SK-N-SH (cell line): ENCODE measurements at regions not wholly inside any gene's neighbourhood (a gene's known extent, or its start where the extent isn't known, plus 50 kb on each side); places are given as distances from the start of the nearest gene placed in this dataset.

Experiments used
- CTCF ChIA-PET: fragments of 300-600, 350-600 bp; formaldehyde crosslinking; extraction: SDS; loops from one replicate; lab custom pipeline; 2021; lab: Yijun Ruan, JAX
- POLR2A ChIA-PET: fragments of 350-600 bp; sonication (Branson Sonifier 250); formaldehyde crosslinking; extraction: SDS; loops from one replicate; lab custom pipeline; 2020; ENCODE audit warnings: antibody characterized with exemption, inconsistent platforms; lab: Yijun Ruan, JAX
- DNase-seq: peaks from one replicate; pipeline ENCODE4 v3.0.0; 2012
- H2AFZ ChIP-seq: fragments of 200-600 bp; sonication (generic); 2 replicates; pipeline ENCODE4 v1.8.1; 2016; ENCODE audit warnings: antibody characterized with exemption, mild to moderate bottlenecking, low read depth
- H3F3A ChIP-seq: fragments of 200-600 bp; sonication (generic); replicated peaks from 2 replicates; pipeline ENCODE3; 2016; ENCODE audit warnings: antibody characterized with exemption, mild to moderate bottlenecking; ENCODE audit not compliant: insufficient read depth
- H3K27ac ChIP-seq, 2 experiments: fragments of 200-500 bp in 1 of 2; fragments of 200-600 bp in 1 of 2; sonication (Bioruptor generic) in 1 of 2; sonication (generic), shearing (Covaris generic) in 1 of 2; 2 replicates each; pipeline versions ENCODE4 v1.5.1 to v1.6.1; 2014 to 2016; ENCODE audit warnings: low read depth in 2 of 2, inconsistent platforms in 1 of 2, low read length in 1 of 2, mild to moderate bottlenecking in 1 of 2, mixed read lengths in 1 of 2
- H3K27me3 ChIP-seq: fragments of 200-600 bp; sonication (generic), shearing (Covaris generic); 2 replicates; pipeline ENCODE4 v1.6.1; 2016; ENCODE audit warnings: mixed run types; ENCODE audit not compliant: insufficient read depth
- H3K36me3 ChIP-seq, 2 experiments: fragments of 200-500 bp in 1 of 2; fragments of 200-600 bp in 1 of 2; sonication (Bioruptor generic) in 1 of 2; sonication (generic) in 1 of 2; replicated peaks in 1 of 2; 2 replicates each; pipeline versions ENCODE3 to v1.5.1; 2014 to 2016; ENCODE audit warnings: low read length in 1 of 2, mild to moderate bottlenecking in 1 of 2; ENCODE audit not compliant: insufficient read depth in 2 of 2, control insufficient read depth in 1 of 2
- H3K4me1 ChIP-seq, 2 experiments: fragments of 200-500 bp in 1 of 2; fragments of 200-600 bp in 1 of 2; sonication (Bioruptor generic) in 1 of 2; sonication (generic), shearing (Covaris generic) in 1 of 2; 2 replicates each; pipeline versions ENCODE4 v1.5.1 to v1.6.1; 2014 to 2016; ENCODE audit warnings: low read depth in 1 of 2, low read length in 1 of 2, mixed run types in 1 of 2; ENCODE audit not compliant: insufficient read depth in 2 of 2, control insufficient read depth in 1 of 2
- H3K4me2 ChIP-seq: fragments of 200-600 bp; sonication (generic), shearing (Covaris generic); 2 replicates; pipeline ENCODE4 v1.6.1; 2017; ENCODE audit warnings: mixed run types
- H3K4me3 ChIP-seq, 2 experiments: fragments of 200-500 bp in 1 of 2; fragments of 200-600 bp in 1 of 2; sonication (Bioruptor generic) in 1 of 2; sonication (generic), shearing (Covaris generic) in 1 of 2; 2 replicates each; pipeline versions ENCODE4 v1.5.1 to v1.8.1; 2014 to 2016; ENCODE audit warnings: low read depth in 2 of 2, inconsistent platforms in 1 of 2, low read length in 1 of 2, mild to moderate bottlenecking in 1 of 2, mixed read lengths in 1 of 2, moderate library complexity in 1 of 2
- H3K79me2 ChIP-seq: fragments of 200-600 bp; sonication (generic); 2 replicates; pipeline ENCODE4 v1.8.1; 2017; ENCODE audit warnings: mild to moderate bottlenecking; ENCODE audit not compliant: insufficient read depth
- H3K9ac ChIP-seq: fragments of 200-600 bp; sonication (generic); 2 replicates; pipeline ENCODE4 v1.6.1; 2017; ENCODE audit warnings: mixed run types
- H3K9me2 ChIP-seq: fragments of 200-600 bp; sonication (generic); 2 replicates; pipeline ENCODE4 v1.6.1; 2017; ENCODE audit warnings: mixed run types
- H3K9me3 ChIP-seq: fragments of 200-600 bp; sonication (generic); 2 replicates; pipeline ENCODE4 v1.6.1; 2017; ENCODE audit warnings: mixed run types, mild to moderate bottlenecking, moderate library complexity
- H4K20me1 ChIP-seq: fragments of 200-600 bp; sonication (generic); 2 replicates; pipeline ENCODE4 v1.6.1; 2017; ENCODE audit warnings: mild to moderate bottlenecking, mixed run types; ENCODE audit not compliant: insufficient read depth
- ELF1 ChIP-seq: IDR thresholded peaks from 2 replicates; pipeline ENCODE4 v1.4.0; 2012
- EZH2phosphoT487 ChIP-seq: fragments of 200-600 bp; sonication (generic); IDR thresholded peaks from 2 replicates; pipeline ENCODE4 v1.6.1; 2017; ENCODE audit warnings: low read depth, mixed run types, mild to moderate bottlenecking, antibody characterized with exemption, moderate library complexity, borderline replicate concordance
- FOXJ3 ChIP-seq: sonication (generic); formaldehyde crosslinking; IDR thresholded peaks from 2 replicates; pipeline ENCODE4 v1.5.1; 2020; ENCODE audit warnings: mild to moderate bottlenecking, missing genetic modification reagents
- FOXM1 ChIP-seq: IDR thresholded peaks from 2 replicates; pipeline ENCODE4 v1.4.0; 2012; ENCODE audit warnings: low read depth, mild to moderate bottlenecking
- GATA2 ChIP-seq: sonication (generic); formaldehyde crosslinking; IDR thresholded peaks from 2 replicates; pipeline ENCODE4 v1.5.0; 2020; ENCODE audit warnings: mild to moderate bottlenecking, missing genetic modification reagents
- JUND ChIP-seq: IDR thresholded peaks from 2 replicates; pipeline ENCODE4 v1.4.0; 2012
- MEF2A ChIP-seq: IDR thresholded peaks from 2 replicates; pipeline ENCODE4 v1.4.0; 2012; ENCODE audit warnings: low read depth, borderline replicate concordance
- MXI1 ChIP-seq: IDR thresholded peaks from 2 replicates; pipeline ENCODE4 v1.6.1; 2012; ENCODE audit warnings: mild to moderate bottlenecking, low read depth, low read length, improper control_type of control experiment
- PBX3 ChIP-seq: IDR thresholded peaks from 2 replicates; pipeline ENCODE4; 2012
- RAD21 ChIP-seq: IDR thresholded peaks from 2 replicates; pipeline ENCODE4 v1.6.1; 2012; ENCODE audit warnings: mild to moderate bottlenecking, low read length
- RFX5 ChIP-seq: IDR thresholded peaks from 2 replicates; pipeline ENCODE4 v1.6.1; 2012; ENCODE audit warnings: mild to moderate bottlenecking, improper control_type of control experiment, low read length
- SIN3A ChIP-seq: IDR thresholded peaks from 2 replicates; pipeline ENCODE4 v1.6.1; 2012; ENCODE audit warnings: low read depth, mild to moderate bottlenecking, low read length, moderate library complexity, borderline replicate concordance
- TCF12 ChIP-seq: IDR thresholded peaks from 2 replicates; pipeline ENCODE4 v1.4.0; 2012
- WGBS: methylation state at CpG from one replicate; pipeline ENCODE4 v1.1.6; 2017; ENCODE audit warnings: low lambda C conversion rate; 5-methylcytosine and 5-hydroxymethylcytosine counted together
- TF ChIP-seq, protein P1 (sequence below): fragments of 200-600 bp; sonication (generic); IDR thresholded peaks from 2 replicates; pipeline ENCODE4 v1.6.1; 2017; ENCODE audit warnings: antibody characterized with exemption, mild to moderate bottlenecking, moderate library complexity
- TF ChIP-seq, protein P2 (sequence below): IDR thresholded peaks from 2 replicates; pipeline ENCODE4 v1.6.1; 2012; ENCODE audit warnings: mild to moderate bottlenecking, low read depth, low read length, moderate library complexity
- TF ChIP-seq, protein P3 (sequence below): fragments of 150-350 bp; IDR thresholded peaks from 2 replicates; pipeline ENCODE4 v1.6.1; 2017; ENCODE audit warnings: antibody characterized with exemption, low read length, low read depth, borderline replicate concordance
- TF ChIP-seq, protein P4 (sequence below): fragments of 150-350 bp; IDR thresholded peaks from 2 replicates; pipeline ENCODE4 v1.6.1; 2016; ENCODE audit warnings: mild to moderate bottlenecking, low read depth, low read length

DNA sequence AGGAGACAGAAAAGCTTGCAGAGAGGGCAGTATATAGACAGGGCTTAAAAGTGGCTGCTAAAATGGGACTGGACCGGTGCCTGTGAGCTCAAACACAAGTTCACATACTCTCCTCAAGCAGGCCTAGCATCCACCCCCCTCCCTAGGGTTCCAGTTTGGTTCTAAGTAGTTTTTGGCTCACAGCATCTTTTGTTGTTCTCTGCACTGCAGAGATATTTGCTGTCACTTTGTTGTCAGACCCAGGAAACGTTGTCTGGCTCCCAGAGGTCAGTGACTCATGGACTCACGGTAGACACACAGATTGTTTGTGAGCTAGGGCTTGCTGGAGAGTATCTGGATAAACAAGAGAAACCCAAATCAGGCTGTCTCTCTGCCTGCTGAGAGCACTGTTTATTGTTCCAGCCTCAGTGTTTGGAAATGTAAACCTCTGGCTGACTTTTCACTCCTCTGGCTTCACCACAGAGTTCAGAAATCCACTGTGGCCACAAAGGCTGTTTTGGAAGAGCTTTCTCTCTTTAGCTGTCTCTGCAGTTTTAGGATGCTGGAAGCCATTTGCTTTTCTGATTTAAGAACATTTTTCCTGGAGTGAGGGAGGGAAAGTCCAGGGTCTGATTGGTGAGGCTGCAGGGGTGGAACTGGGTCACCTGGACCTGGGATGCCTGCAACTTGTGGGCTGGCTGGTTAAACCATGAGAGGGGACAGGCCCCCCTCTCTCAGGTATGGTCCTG is 303.7 kb upstream of the PLET1 start:
- no peak overlapping the region for H3K4me2 ChIP-seq
- H3K79me2 ChIP-seq: no peaks in the 10 kb centered on the region
- no peak overlapping the region for H3K27ac ChIP-seq
- no peaks in the 10 kb centered on the region for H3F3A ChIP-seq
- no peak for DNase-seq
- no peak overlapping the region for H2AFZ ChIP-seq
- no peaks in the 10 kb centered on the region for H4K20me1 ChIP-seq
- ChIA-PET POLR2A (no interaction called here), CTCF (interaction anchor here (1.8 to 4.1 kb wide), 2 partner anchors 9 to 23 kb away, joined by 6 to 28 read pairs; no protein-coding TSS in a partner anchor)
- no peaks in the 10 kb centered on the region for H3K36me3 ChIP-seq
- 31% methylated on average over 3 of the region's 3 CpGs for WGBS
- H3K4me3 ChIP-seq: no peak overlapping the region
- no peaks in the 10 kb centered on the region for H3K27me3 ChIP-seq
- H3K4me1 ChIP-seq: peaks cover 0 to 6% of the 10 kb centered on the region in 2 experiments; a peak in 2 of 4 replicates
- no peak overlapping the region for H3K9ac ChIP-seq
- no peaks in the 10 kb centered on the region for H3K9me3 ChIP-seq
- no peaks in the 10 kb centered on the region for H3K9me2 ChIP-seq
- TF ChIP-seq JUND: 0 out of 2 replicates have a peak, but pooled peaks have one; percentile 4
- TF ChIP-seq, protein P1, sequence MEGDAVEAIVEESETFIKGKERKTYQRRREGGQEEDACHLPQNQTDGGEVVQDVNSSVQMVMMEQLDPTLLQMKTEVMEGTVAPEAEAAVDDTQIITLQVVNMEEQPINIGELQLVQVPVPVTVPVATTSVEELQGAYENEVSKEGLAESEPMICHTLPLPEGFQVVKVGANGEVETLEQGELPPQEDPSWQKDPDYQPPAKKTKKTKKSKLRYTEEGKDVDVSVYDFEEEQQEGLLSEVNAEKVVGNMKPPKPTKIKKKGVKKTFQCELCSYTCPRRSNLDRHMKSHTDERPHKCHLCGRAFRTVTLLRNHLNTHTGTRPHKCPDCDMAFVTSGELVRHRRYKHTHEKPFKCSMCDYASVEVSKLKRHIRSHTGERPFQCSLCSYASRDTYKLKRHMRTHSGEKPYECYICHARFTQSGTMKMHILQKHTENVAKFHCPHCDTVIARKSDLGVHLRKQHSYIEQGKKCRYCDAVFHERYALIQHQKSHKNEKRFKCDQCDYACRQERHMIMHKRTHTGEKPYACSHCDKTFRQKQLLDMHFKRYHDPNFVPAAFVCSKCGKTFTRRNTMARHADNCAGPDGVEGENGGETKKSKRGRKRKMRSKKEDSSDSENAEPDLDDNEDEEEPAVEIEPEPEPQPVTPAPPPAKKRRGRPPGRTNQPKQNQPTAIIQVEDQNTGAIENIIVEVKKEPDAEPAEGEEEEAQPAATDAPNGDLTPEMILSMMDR: no peak

- Histone ChIP-seq H3K9ac (no peak overlapping the region), H3K9me2 (no peaks in the 10 kb centered on the region), H3F3A (no peaks in the 10 kb centered on the region), H3K4me2 (no peak overlapping the region), H3K9me3 (no peaks in the 10 kb centered on the region), H3K27me3 (no peaks in the 10 kb centered on the region; the same call in 1 of the 2 replicates), H3K4me1 (peaks cover 6 to 7% of the 10 kb centered on the region in 2 experiments; a peak in 3 of 4 replicates), H3K27ac (no peak overlapping the region), H3K4me3 (no peak overlapping the region), H3K36me3 (no peaks in the 10 kb centered on the region), H3K79me2 (no peaks in the 10 kb centered on the region), H2AFZ (no peak overlapping the region), H4K20me1 (no peaks in the 10 kb centered on the region)
- 67% methylated on average over 5 of the region's 5 CpGs for WGBS
- POLR2A ChIA-PET: interaction anchor here (0.7 kb wide), 1 partner anchor 704 kb away, joined by 3 read pairs; no protein-coding TSS in a partner anchor
- CTCF ChIA-PET: interaction anchor here (0.6 to 4.1 kb wide), 6 partner anchors 11 to 724 kb away, joined by 3 to 28 read pairs (median 4); no protein-coding TSS in a partner anchor
- DNase-seq: no peak
- TF ChIP-seq MEF2A: no peak
- no peak for TF ChIP-seq SIN3A
- no peak for TF ChIP-seq GATA2 (CRISPR knock-in tag)
- TF ChIP-seq, protein P2, sequence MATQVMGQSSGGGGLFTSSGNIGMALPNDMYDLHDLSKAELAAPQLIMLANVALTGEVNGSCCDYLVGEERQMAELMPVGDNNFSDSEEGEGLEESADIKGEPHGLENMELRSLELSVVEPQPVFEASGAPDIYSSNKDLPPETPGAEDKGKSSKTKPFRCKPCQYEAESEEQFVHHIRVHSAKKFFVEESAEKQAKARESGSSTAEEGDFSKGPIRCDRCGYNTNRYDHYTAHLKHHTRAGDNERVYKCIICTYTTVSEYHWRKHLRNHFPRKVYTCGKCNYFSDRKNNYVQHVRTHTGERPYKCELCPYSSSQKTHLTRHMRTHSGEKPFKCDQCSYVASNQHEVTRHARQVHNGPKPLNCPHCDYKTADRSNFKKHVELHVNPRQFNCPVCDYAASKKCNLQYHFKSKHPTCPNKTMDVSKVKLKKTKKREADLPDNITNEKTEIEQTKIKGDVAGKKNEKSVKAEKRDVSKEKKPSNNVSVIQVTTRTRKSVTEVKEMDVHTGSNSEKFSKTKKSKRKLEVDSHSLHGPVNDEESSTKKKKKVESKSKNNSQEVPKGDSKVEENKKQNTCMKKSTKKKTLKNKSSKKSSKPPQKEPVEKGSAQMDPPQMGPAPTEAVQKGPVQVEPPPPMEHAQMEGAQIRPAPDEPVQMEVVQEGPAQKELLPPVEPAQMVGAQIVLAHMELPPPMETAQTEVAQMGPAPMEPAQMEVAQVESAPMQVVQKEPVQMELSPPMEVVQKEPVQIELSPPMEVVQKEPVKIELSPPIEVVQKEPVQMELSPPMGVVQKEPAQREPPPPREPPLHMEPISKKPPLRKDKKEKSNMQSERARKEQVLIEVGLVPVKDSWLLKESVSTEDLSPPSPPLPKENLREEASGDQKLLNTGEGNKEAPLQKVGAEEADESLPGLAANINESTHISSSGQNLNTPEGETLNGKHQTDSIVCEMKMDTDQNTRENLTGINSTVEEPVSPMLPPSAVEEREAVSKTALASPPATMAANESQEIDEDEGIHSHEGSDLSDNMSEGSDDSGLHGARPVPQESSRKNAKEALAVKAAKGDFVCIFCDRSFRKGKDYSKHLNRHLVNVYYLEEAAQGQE: no peak
- TF ChIP-seq FOXJ3 (CRISPR knock-in tag): no peak
- TF ChIP-seq ELF1: no peak
- TF ChIP-seq MXI1: no peak
- no peak for TF ChIP-seq EZH2phosphoT487
- TF ChIP-seq PBX3: no peak
- TF ChIP-seq JUND: no peak
- TF ChIP-seq RAD21: no peak
- TF ChIP-seq RFX5: no peak
- TF ChIP-seq, protein P3, sequence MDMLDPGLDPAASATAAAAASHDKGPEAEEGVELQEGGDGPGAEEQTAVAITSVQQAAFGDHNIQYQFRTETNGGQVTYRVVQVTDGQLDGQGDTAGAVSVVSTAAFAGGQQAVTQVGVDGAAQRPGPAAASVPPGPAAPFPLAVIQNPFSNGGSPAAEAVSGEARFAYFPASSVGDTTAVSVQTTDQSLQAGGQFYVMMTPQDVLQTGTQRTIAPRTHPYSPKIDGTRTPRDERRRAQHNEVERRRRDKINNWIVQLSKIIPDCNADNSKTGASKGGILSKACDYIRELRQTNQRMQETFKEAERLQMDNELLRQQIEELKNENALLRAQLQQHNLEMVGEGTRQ: no peak
- TF ChIP-seq FOXM1: no peak
- no peak for TF ChIP-seq TCF12
- TF ChIP-seq, protein P4, sequence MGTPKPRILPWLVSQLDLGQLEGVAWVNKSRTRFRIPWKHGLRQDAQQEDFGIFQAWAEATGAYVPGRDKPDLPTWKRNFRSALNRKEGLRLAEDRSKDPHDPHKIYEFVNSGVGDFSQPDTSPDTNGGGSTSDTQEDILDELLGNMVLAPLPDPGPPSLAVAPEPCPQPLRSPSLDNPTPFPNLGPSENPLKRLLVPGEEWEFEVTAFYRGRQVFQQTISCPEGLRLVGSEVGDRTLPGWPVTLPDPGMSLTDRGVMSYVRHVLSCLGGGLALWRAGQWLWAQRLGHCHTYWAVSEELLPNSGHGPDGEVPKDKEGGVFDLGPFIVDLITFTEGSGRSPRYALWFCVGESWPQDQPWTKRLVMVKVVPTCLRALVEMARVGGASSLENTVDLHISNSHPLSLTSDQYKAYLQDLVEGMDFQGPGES: no peak
Measured at GRCh38 chr11:112565551-112565950, 304.9 kb upstream of the PLET1 start.
